Neural cell (in vitro differentiated cells): ENCODE measurements at regions not wholly inside any gene's neighbourhood (a gene's known extent, or its start where the extent isn't known, plus 50 kb on each side); places are given as distances from the start of the nearest gene placed in this dataset.

Experiments
- H2AFZ ChIP-seq: fragments of 200-600, 300-800 bp; sonication (generic), shearing (Covaris generic); 2 replicates; pipeline ENCODE4 v1.6.0; 2014; ENCODE audit warnings: low read depth, mild to moderate bottlenecking, antibody characterized with exemption, low read length, moderate library complexity
- H3F3A ChIP-seq: fragments of 200-600 bp; shearing (Covaris generic); 2 replicates; pipeline ENCODE4 v1.6.1; 2016; ENCODE audit warnings: mild to moderate bottlenecking, moderate library complexity, mixed read lengths, antibody characterized with exemption, low read length; ENCODE audit not compliant: insufficient read depth, poor library complexity, severe bottlenecking
- H3K27ac ChIP-seq: fragments of 200-600, 300-800 bp; sonication (generic), shearing (Covaris generic); 2 replicates; pipeline ENCODE4 v1.5.1; 2014; ENCODE audit warnings: mild to moderate bottlenecking, low read length, moderate library complexity
- H3K27me3 ChIP-seq: fragments of 300-800, 200-600 bp; sonication (generic), shearing (Covaris generic); 2 replicates; pipeline ENCODE4 v1.6.0; 2014; ENCODE audit warnings: mild to moderate bottlenecking, low read depth, low read length, moderate library complexity; ENCODE audit not compliant: insufficient read depth
- H3K36me3 ChIP-seq: fragments of 300-800, 200-600 bp; sonication (generic), shearing (Covaris generic); 2 replicates; pipeline ENCODE4 v1.5.1; 2014; ENCODE audit warnings: mild to moderate bottlenecking, antibody characterized with exemption, low read length, moderate library complexity; ENCODE audit not compliant: insufficient read depth
- H3K4me2 ChIP-seq: fragments of 300-800, 200-600 bp; sonication (generic), shearing (Covaris generic); 2 replicates; pipeline ENCODE4 v1.6.0; 2014; ENCODE audit warnings: mild to moderate bottlenecking, low read length
- H3K4me3 ChIP-seq: fragments of 300-800, 200-600 bp; sonication (generic), shearing (Covaris generic); 2 replicates; pipeline ENCODE4 v1.5.1; 2014; ENCODE audit warnings: mild to moderate bottlenecking, low read length, moderate library complexity
- H3K79me2 ChIP-seq: fragments of 200-600 bp; shearing (Covaris generic); replicated peaks from 2 replicates; pipeline ENCODE4 v1.6.0; 2014; ENCODE audit warnings: mild to moderate bottlenecking, low read length, moderate library complexity; ENCODE audit not compliant: insufficient read depth
- H3K9ac ChIP-seq: fragments of 300-800, 200-600 bp; sonication (generic), shearing (Covaris generic); 2 replicates; pipeline ENCODE4 v1.6.1; 2016; ENCODE audit warnings: mild to moderate bottlenecking, low read length, mixed read lengths
- H3K9me2 ChIP-seq: fragments of 200-600 bp; shearing (Covaris generic); 2 replicates; pipeline ENCODE4 v1.6.1; 2016; ENCODE audit warnings: mild to moderate bottlenecking, low read length, mixed read lengths; ENCODE audit not compliant: insufficient read depth
- H3K9me3 ChIP-seq: fragments of 200-600, 300-800 bp; sonication (generic), shearing (Covaris generic); 2 replicates; pipeline ENCODE4 v1.6.1; 2016; ENCODE audit warnings: mild to moderate bottlenecking, mixed run types, low read length, moderate library complexity, mixed read lengths
- H4K20me1 ChIP-seq: fragments of 200-600 bp; shearing (Covaris generic); 2 replicates; pipeline ENCODE4 v1.6.1; 2016; ENCODE audit warnings: mild to moderate bottlenecking, mixed run types; ENCODE audit not compliant: insufficient read depth
- EP300 ChIP-seq: fragments of 450-650 bp; conservative IDR thresholded peaks from 2 replicates; pipeline ENCODE4 v1.6.1; 2014; ENCODE audit warnings: antibody characterized with exemption, mild to moderate bottlenecking, moderate library complexity; ENCODE audit not compliant: poor library complexity, severe bottlenecking
- EZH2 ChIP-seq: fragments of 200-600, 300-800 bp; shearing (Covaris generic), sonication (generic); IDR thresholded peaks from 2 replicates; pipeline ENCODE4 v1.6.1; 2014; ENCODE audit warnings: antibody characterized with exemption, low read length, borderline replicate concordance, mild to moderate bottlenecking; ENCODE audit not compliant: insufficient read depth, poor library complexity, severe bottlenecking
- MXI1 ChIP-seq: fragments of 450-650 bp; conservative IDR thresholded peaks from 2 replicates; pipeline ENCODE4 v1.6.1; 2014; ENCODE audit warnings: antibody characterized with exemption, mild to moderate bottlenecking; ENCODE audit not compliant: poor library complexity, severe bottlenecking
- POLR2AphosphoS5 ChIP-seq: IDR thresholded peaks from 2 replicates; pipeline ENCODE4 v1.6.1; 2012
- RAD21 ChIP-seq: fragments of 450-650 bp; conservative IDR thresholded peaks from 2 replicates; pipeline ENCODE4 v1.6.1; 2014; ENCODE audit warnings: antibody characterized with exemption, mild to moderate bottlenecking, moderate library complexity
- REST ChIP-seq: IDR thresholded peaks from 2 replicates; pipeline ENCODE4 v1.6.1; 2012; ENCODE audit warnings: borderline replicate concordance
- SMC3 ChIP-seq: fragments of 450-650 bp; conservative IDR thresholded peaks from 2 replicates; pipeline ENCODE4 v1.6.1; 2014; ENCODE audit warnings: antibody characterized with exemption, mild to moderate bottlenecking, moderate library complexity; ENCODE audit not compliant: poor library complexity
- TAF1 ChIP-seq: IDR thresholded peaks from 2 replicates; pipeline ENCODE4 v1.6.1; 2012; ENCODE audit warnings: low read depth
- TF ChIP-seq, protein P1 (sequence below): fragments of 450-650 bp; IDR thresholded peaks from 2 replicates; pipeline ENCODE4 v1.5.1; 2014; ENCODE audit warnings: antibody characterized with exemption, mild to moderate bottlenecking, moderate library complexity; ENCODE audit not compliant: poor library complexity, severe bottlenecking

- Histone ChIP-seq H3K27ac (no peak overlapping the region), H3K4me2 (no peak overlapping the region), H3K27me3 (no peaks in the 10 kb centered on the region), H3K9me3 (no peaks in the 10 kb centered on the region), H3K4me3 (no peak overlapping the region), H3K9ac (no peak overlapping the region), H3K36me3 (no peaks in the 10 kb centered on the region), H3F3A (no peaks in the 10 kb centered on the region), H3K79me2 (no peaks in the 10 kb centered on the region), H2AFZ (no peak overlapping the region), H3K9me2 (no peaks in the 10 kb centered on the region), H4K20me1 (no peaks in the 10 kb centered on the region)
- TF ChIP-seq, protein P1, sequence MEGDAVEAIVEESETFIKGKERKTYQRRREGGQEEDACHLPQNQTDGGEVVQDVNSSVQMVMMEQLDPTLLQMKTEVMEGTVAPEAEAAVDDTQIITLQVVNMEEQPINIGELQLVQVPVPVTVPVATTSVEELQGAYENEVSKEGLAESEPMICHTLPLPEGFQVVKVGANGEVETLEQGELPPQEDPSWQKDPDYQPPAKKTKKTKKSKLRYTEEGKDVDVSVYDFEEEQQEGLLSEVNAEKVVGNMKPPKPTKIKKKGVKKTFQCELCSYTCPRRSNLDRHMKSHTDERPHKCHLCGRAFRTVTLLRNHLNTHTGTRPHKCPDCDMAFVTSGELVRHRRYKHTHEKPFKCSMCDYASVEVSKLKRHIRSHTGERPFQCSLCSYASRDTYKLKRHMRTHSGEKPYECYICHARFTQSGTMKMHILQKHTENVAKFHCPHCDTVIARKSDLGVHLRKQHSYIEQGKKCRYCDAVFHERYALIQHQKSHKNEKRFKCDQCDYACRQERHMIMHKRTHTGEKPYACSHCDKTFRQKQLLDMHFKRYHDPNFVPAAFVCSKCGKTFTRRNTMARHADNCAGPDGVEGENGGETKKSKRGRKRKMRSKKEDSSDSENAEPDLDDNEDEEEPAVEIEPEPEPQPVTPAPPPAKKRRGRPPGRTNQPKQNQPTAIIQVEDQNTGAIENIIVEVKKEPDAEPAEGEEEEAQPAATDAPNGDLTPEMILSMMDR: no peak
- TF ChIP-seq TAF1 (no peak), EZH2 (no peak), SMC3 (no peak), REST (no peak)
Observed at GRCh38 chr20:51183451-51183850, 160.5 kb upstream of the KCNG1 start.

GRCh38 chr20:51182571-51182970 is 159.7 kb upstream of the KCNG1 start:
- H3K79me2 ChIP-seq: no peaks in the 10 kb centered on the region
- H3F3A ChIP-seq: no peaks in the 10 kb centered on the region
- no peak overlapping the region for H3K4me2 ChIP-seq
- H3K27ac ChIP-seq: no peak overlapping the region
- no peaks in the 10 kb centered on the region for H3K9me2 ChIP-seq
- H3K27me3 ChIP-seq: no peaks in the 10 kb centered on the region
- peak overlapping the region; percentile 22 for H3K4me3 ChIP-seq
- no peaks in the 10 kb centered on the region for H4K20me1 ChIP-seq
- TF ChIP-seq MXI1 (no peak), POLR2AphosphoS5 (peak; percentile 20)
- no peaks in the 10 kb centered on the region for H3K36me3 ChIP-seq
- no peak overlapping the region for H2AFZ ChIP-seq
- no peaks in the 10 kb centered on the region for H3K9me3 ChIP-seq
- no peak overlapping the region for H3K9ac ChIP-seq

DNA sequence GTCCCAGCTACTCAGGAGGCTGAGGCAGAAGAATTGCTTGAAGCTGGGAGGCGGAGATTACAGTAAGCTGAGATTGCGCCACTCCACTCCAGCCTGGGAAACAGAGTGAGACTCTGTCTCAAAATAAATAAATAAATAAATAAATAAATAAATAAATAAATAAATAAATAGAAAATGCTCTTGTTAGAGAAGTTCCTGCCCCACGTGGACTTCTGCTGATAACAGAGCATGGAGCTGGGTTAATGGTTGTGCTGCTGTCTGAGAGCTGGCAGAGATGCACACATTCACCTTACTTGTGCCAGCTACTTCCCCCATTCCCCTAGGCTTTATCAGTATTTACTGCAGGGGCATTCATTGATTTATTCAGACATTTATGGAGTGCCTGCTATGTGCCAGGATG is 155.2 kb upstream of the KCNG1 start:
- no peaks in the 10 kb centered on the region for H3K27me3 ChIP-seq
- no peak overlapping the region for H3K4me3 ChIP-seq
- H3K36me3 ChIP-seq: no peaks in the 10 kb centered on the region
- H3K9me3 ChIP-seq: no peaks in the 10 kb centered on the region
- H4K20me1 ChIP-seq: no peaks in the 10 kb centered on the region
- no peak overlapping the region for H2AFZ ChIP-seq
- H3K27ac ChIP-seq: no peak overlapping the region
- no peaks in the 10 kb centered on the region for H3K79me2 ChIP-seq
- TF ChIP-seq EP300 (no peak), REST (no peak), RAD21 (no peak), SMC3 (no peak), EZH2 (no peak), TAF1 (no peak), POLR2AphosphoS5 (no peak), MXI1 (no peak)
- TF ChIP-seq, protein P1: no peak
- no peak overlapping the region for H3K9ac ChIP-seq
- no peak overlapping the region for H3K4me2 ChIP-seq
- H3K9me2 ChIP-seq: no peaks in the 10 kb centered on the region
- H3F3A ChIP-seq: no peaks in the 10 kb centered on the region
